ENCODE measurements at regions not wholly inside any gene's neighbourhood (a gene's known extent, or its start where the extent isn't known, plus 50 kb on each side); places are given as distances from the start of the nearest gene placed in this dataset.

GRCh38 chr3:72332689-72333088 is 515.6 kb downstream of the SHQ1 start:
- DNase-seq (ENCODE audit: low spot score) = no peak
- H3K79me2 ChIP-seq = no peaks in the 10 kb centered on the region
- H3K27me3 ChIP-seq = no peaks in the 10 kb centered on the region
- no peak overlapping the region for H2AFZ ChIP-seq
- H3K9me2 ChIP-seq (replicated peaks; ENCODE audit: insufficient read depth) = no peaks in the 10 kb centered on the region
- no peak for TF ChIP-seq CTCF (IDR thresholded peaks at IDR 0.05; ENCODE audit: poor library complexity)
- no peaks in the 10 kb centered on the region for H3K9me3 ChIP-seq (ENCODE audit: low read depth)
- H3K4me2 ChIP-seq = no peak overlapping the region
- no peak overlapping the region for H3K4me3 ChIP-seq
- H3K36me3 ChIP-seq (replicated peaks; ENCODE audit: insufficient read depth, low read depth) = no peaks in the 10 kb centered on the region
- no peak overlapping the region for H3K27ac ChIP-seq
- WGBS (ENCODE audit: low lambda C conversion rate, missing lambda C conversion rate) = 94% methylated on average over 4 of the region's 4 CpGs
- H4K20me1 ChIP-seq (ENCODE audit: insufficient read depth, poor library complexity, severe bottlenecking) = no peaks in the 10 kb centered on the region
- H3K4me1 ChIP-seq (ENCODE audit: insufficient read depth) = peaks cover 16% of the 10 kb centered on the region

- 92% methylated on average over 5 of the region's 5 CpGs for WGBS (ENCODE audit: low lambda C conversion rate, missing lambda C conversion rate)
- H3K79me2 ChIP-seq = no peaks in the 10 kb centered on the region
- no peak for DNase-seq (ENCODE audit: low spot score)
- no peaks in the 10 kb centered on the region for H3K9me2 ChIP-seq (replicated peaks; ENCODE audit: insufficient read depth)
- H3K27me3 ChIP-seq = no peaks in the 10 kb centered on the region
- peaks cover 16% of the 10 kb centered on the region for H3K4me1 ChIP-seq (ENCODE audit: insufficient read depth)
- H2AFZ ChIP-seq = no peak overlapping the region
- H3K9me3 ChIP-seq (ENCODE audit: low read depth) = no peaks in the 10 kb centered on the region
- no peaks in the 10 kb centered on the region for H4K20me1 ChIP-seq (ENCODE audit: insufficient read depth, poor library complexity, severe bottlenecking)
- no peak overlapping the region for H3K4me3 ChIP-seq
- no peak overlapping the region for H3K4me2 ChIP-seq
- no peaks in the 10 kb centered on the region for H3K36me3 ChIP-seq (replicated peaks; ENCODE audit: insufficient read depth, low read depth)
- H3K27ac ChIP-seq = no peak overlapping the region
- TF ChIP-seq CTCF (IDR thresholded peaks at IDR 0.05; ENCODE audit: poor library complexity) = no peak
- TF ChIP-seq EZH2 (IDR thresholded peaks at IDR 0.05; ENCODE audit: borderline replicate concordance) = no peak
- no peak for TF ChIP-seq EZH2phosphoT487 (IDR thresholded peaks at IDR 0.05; ENCODE audit: low read depth, severe bottlenecking, unreplicated experiment)
These were observed 516.2 kb downstream of the SHQ1 start for GRCh38 chr3:72332036-72332435.

GRCh38 chr3:72331076-72331475 is 517.2 kb downstream of the SHQ1 start:
- no peaks in the 10 kb centered on the region for H3K27me3 ChIP-seq
- H4K20me1 ChIP-seq (ENCODE audit: insufficient read depth, poor library complexity, severe bottlenecking) = no peaks in the 10 kb centered on the region
- no peak overlapping the region for H2AFZ ChIP-seq
- no peak overlapping the region for H3K4me2 ChIP-seq
- DNase-seq (ENCODE audit: low spot score) = no peak
- no peak overlapping the region for H3K27ac ChIP-seq
- no peak overlapping the region for H3K4me3 ChIP-seq
- no peaks in the 10 kb centered on the region for H3K9me2 ChIP-seq (replicated peaks; ENCODE audit: insufficient read depth)
- peaks cover 9% of the 10 kb centered on the region for H3K4me1 ChIP-seq (ENCODE audit: insufficient read depth)
- TF ChIP-seq EZH2phosphoT487 (IDR thresholded peaks at IDR 0.05; ENCODE audit: low read depth, severe bottlenecking, unreplicated experiment) = no peak
- no peak for TF ChIP-seq CTCF (IDR thresholded peaks at IDR 0.05; ENCODE audit: poor library complexity)
- TF ChIP-seq EZH2 (IDR thresholded peaks at IDR 0.05; ENCODE audit: borderline replicate concordance) = no peak
- no peaks in the 10 kb centered on the region for H3K36me3 ChIP-seq (replicated peaks; ENCODE audit: insufficient read depth, low read depth)
- WGBS (ENCODE audit: low lambda C conversion rate, missing lambda C conversion rate) = 85% methylated on average over 6 of the region's 6 CpGs
- no peaks in the 10 kb centered on the region for H3K79me2 ChIP-seq
- no peaks in the 10 kb centered on the region for H3K9me3 ChIP-seq (ENCODE audit: low read depth)

- Histone ChIP-seq H3K9me3 (ENCODE audit: low read depth) (no peaks in the 10 kb centered on the region), H3K36me3 (replicated peaks; ENCODE audit: insufficient read depth, low read depth) (no peaks in the 10 kb centered on the region), H4K20me1 (ENCODE audit: insufficient read depth, poor library complexity, severe bottlenecking) (no peaks in the 10 kb centered on the region), H3K4me2 (no peak overlapping the region), H2AFZ (no peak overlapping the region), H3K79me2 (no peaks in the 10 kb centered on the region), H3K9me2 (replicated peaks; ENCODE audit: insufficient read depth) (no peaks in the 10 kb centered on the region), H3K4me3 (no peak overlapping the region), H3K4me1 (ENCODE audit: insufficient read depth) (no peaks in the 10 kb centered on the region), H3K27me3 (no peaks in the 10 kb centered on the region), H3K27ac (no peak overlapping the region)
- 62% methylated on average over 10 of the region's 10 CpGs for WGBS (ENCODE audit: low lambda C conversion rate, missing lambda C conversion rate)
- TF ChIP-seq EZH2phosphoT487 (IDR thresholded peaks at IDR 0.05; ENCODE audit: low read depth, severe bottlenecking, unreplicated experiment) (no peak), CTCF (IDR thresholded peaks at IDR 0.05; ENCODE audit: poor library complexity) (no peak), EZH2 (IDR thresholded peaks at IDR 0.05; ENCODE audit: borderline replicate concordance) (no peak)
- peak; percentile 44 for DNase-seq (ENCODE audit: low spot score)
These were observed 518.9 kb downstream of the SHQ1 start for GRCh38 chr3:72329354-72329753.

Measured in hepatocyte (in vitro differentiated cells).